Medulla oblongata (tissue), 1 donor: ENCODE measurements at regions not wholly inside any gene's neighbourhood (a gene's known extent, or its start where the extent isn't known, plus 50 kb on each side); places are given as distances from the start of the nearest gene placed in this dataset.

ENCODE experiments used
- DNase-seq: peaks from one replicate; pipeline ENCODE4 v3.0.0-alpha.2; 2015; ENCODE audit errors: extremely low spot score

- no peak for DNase-seq
Measured at GRCh38 chr2:21501376-21502027, 377.7 kb downstream of the TDRD15 start.

- no peak for DNase-seq
Measured at GRCh38 chr2:21515903-21516302, 392.1 kb downstream of the TDRD15 start.

- DNase-seq, result no peak
Measured at GRCh38 chr2:21519412-21519811, 395.6 kb downstream of the TDRD15 start.

- no peak for DNase-seq
Measured at GRCh38 chr2:21519821-21520220, 396.1 kb downstream of the TDRD15 start.

- DNase-seq, result no peak
Measured at GRCh38 chr2:21535826-21536225, 412.1 kb downstream of the TDRD15 start.

GRCh38 chr2:21539685-21540084 is 415.9 kb downstream of the TDRD15 start:
- no peak for DNase-seq

GRCh38 chr2:21543630-21544029 is 419.9 kb downstream of the TDRD15 start:
- no peak for DNase-seq

DNA sequence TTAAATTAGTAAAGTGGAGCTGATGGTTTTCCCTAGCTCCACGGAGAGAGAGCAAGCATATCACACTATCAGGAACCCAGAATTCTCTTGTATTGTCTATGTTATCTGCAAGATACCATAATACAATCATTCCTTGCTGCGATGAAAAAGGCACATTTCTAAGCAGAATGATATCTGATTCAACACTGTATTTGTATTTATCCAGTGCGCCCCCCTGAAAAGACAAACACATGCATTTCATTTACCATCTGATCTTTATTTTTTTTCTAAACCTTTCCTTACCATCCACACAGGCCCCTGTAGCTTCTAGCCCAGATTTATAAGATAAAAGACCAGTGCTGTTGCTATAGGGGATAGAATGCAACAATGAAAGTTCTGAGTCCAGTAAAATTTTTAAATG is 420.6 kb downstream of the TDRD15 start:
- DNase-seq, result no peak

GRCh38 chr2:21552981-21553380 is 429.2 kb downstream of the TDRD15 start:
- DNase-seq, result no peak

- DNase-seq, result no peak
Measured at GRCh38 chr2:21559351-21559750, 435.6 kb downstream of the TDRD15 start.

GRCh38 chr2:21561965-21562364 is 438.2 kb downstream of the TDRD15 start:
- DNase-seq, result no peak

- no peak for DNase-seq
Measured at GRCh38 chr2:21567395-21567794, 443.6 kb downstream of the TDRD15 start.

GRCh38 chr2:21571686-21572085 is 447.9 kb downstream of the TDRD15 start:
- no peak for DNase-seq

DNA sequence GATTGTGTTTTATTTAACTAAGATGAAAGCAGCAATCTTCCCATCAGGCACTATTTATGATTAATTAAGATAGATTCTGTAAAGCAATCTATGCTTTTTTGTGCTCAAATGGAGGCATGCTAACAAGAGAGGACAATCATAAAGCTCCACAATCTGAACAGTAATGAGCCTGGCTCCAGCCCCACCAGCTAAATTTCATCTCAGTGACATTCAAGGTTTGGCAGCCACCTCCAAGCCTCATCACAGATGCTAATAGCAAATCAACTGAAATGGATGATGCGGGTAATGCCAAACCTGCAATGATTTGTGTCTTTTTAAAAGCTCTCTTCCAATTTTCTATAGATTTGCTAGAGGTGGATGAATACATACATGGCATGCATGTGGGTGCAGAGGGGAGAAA is 456.6 kb downstream of the TDRD15 start:
- no peak for DNase-seq

GRCh38 chr2:21585881-21586280 is 462.1 kb downstream of the TDRD15 start:
- DNase-seq, result no peak

DNA sequence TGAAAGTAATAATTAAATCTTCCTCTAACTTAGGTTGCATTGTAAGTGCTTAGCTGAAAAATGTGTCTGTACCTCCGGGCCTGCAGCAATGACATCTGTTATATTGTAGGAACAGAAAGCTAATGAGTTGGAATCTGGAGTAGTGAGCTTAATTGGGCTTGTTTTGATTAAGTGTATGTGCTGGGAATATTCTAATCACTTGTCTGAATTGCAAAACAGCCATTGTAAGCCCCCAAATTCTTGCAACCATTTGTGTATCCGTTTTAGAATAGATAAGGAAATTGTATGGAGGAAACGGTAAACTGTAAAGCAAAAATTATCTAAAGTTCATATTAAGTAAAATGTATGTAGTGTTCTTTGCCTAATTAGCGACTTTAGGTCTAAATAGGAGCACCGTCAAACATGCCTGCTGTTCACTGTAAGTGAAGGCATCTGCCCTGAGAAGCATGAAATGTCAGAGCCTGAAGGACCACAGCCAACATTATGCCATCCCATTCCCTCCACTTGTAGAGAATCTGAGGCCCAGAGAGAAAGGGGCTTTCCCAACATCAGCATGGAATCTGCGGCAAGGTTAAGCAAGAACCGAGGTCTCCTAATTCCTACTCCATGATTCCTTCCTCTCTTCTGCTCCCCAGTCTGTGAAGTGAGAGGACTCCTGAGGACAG is 466.4 kb downstream of the TDRD15 start:
- DNase-seq, result no peak

GRCh38 chr2:21591926-21592325 is 468.2 kb downstream of the TDRD15 start:
- DNase-seq, result no peak

DNA sequence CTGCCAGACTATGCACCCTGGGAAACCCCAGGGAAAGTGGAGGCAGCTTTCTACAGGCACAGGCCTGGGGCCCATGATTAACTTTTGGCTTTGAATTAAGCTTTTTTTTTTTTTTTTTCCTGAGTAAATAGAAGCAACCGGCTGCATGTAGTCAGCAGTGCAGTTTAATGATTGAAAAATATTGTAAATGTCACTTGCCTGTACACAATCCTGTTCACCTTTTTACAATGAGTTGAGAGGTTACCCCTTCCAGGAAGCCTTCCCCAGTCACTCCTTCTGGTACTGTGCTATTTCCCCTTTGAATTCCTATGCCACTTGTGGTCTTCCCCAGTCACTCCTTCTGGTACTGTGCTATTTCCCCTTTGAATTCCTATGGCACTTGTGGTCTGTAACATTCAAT is 475.6 kb downstream of the TDRD15 start:
- no peak for DNase-seq

DNA sequence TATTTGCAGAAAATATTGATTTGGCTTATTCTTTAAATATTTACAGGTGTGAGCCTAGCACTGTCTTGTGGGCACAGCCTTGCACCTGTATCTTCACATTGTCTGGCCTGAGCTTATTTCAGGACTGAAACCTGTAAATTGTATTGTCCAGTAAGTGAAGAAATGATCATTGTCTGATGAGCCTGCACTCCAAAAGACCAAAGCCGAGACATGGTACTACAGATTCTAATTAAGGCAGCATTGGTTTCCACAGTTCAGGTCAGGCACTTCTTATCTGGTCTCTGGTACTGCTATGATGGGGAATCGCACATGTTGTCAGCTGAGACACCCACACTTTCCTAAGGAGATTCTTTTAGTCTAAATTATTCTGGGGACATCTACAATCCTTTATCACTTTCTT is 479.0 kb downstream of the TDRD15 start:
- DNase-seq, result no peak

- no peak for DNase-seq
Measured at GRCh38 chr2:21607572-21607971, 483.8 kb downstream of the TDRD15 start.

DNA sequence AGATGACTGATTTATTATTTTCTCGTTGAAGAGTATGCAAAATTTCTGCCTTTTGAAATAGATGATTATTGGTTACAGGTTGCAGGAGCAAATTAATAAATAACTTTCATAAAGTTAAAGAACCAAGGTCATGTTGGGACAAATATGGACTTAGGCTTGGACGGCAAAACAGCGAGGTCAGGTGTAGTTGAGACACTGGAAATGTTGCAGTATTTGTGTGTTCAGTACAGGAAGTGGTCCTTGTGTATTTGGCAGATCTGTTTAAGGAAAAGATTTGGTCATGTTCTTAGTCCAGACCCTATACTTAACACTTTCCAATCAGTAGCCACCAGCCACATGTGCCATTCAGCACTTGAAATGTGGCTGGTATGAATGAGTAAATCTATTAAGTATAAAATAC is 486.5 kb downstream of the TDRD15 start:
- DNase-seq, result no peak

- DNase-seq, result no peak
Measured at GRCh38 chr2:21617885-21618434, 494.2 kb downstream of the TDRD15 start.

DNA sequence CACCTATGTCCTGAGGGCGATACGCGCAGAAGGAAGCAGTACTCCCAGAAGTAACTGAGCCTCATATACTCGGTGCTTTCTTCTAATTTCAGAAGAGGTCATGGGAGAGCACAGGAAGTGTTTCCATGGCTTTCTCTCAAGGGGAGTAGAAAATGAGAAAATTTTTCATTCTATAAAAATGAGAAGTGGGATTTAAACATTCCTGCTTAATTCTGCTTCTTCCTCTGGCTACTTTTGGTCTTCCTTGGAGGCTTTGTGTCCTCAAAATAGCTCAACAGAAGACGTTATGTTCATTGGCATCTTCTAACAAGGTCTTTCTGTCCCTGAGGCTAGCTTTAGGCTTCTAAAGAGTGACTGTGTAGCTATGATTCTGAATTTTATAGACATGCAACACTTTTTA is 497.0 kb downstream of the TDRD15 start:
- no peak for DNase-seq
